ENCODE measurements at regions not wholly inside any gene's neighbourhood (a gene's known extent, or its start where the extent isn't known, plus 50 kb on each side); places are given as distances from the start of the nearest gene placed in this dataset.
A peak's percentile ranks its signal among the peaks of the same experiment; 100 is the strongest.
"Not testable (repeated sequence)": the region's sequence is repeated elsewhere in the genome, so short reads cannot be mapped to it uniquely, and the experiment has no call there.

DNA sequence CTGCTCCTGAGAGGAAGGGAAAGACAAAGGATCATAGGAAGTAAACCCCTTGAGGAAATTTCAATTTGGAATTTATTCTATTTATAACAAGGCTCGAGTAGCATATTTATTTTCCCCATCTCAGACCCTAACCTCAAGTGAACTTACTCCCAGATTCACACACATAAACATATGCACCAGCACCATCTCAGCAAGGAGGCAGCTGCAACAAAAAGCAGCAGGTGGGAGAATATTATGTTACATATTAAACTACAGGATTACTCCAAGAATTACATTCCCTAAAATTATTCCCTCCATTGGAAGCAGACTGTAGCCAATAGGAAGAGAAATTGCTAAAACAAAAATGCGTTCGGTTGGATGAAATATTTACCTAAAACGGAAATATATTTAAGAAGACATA, 108.4 kb upstream of the PRSS3 start:
- DNase-seq: no peak
- in situ Hi-C loops (cut with HindIII; ENCODE audit: low pct_ligation_motif_present, low pct_unique_long_range_greater_than_20kb, low sequenced_read_pairs): no loop called here

DNA sequence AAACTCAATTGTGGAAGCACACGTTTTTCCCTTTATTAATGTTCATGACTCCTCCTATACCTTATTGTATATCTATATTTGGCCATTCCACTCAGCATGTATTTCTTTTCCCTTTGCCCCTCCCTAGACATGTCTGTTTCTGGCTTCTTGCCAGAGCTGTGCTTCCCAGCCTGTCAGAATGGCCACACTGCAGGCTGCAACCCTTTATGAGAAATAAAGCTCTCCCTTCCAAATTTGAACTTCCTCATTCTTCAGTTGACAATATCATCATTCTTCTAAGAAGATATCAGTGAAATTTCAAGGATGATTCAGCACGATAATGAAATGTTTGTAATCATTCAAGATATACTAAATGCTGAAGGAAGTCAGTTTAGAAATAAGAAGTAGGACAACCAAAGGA, 107.6 kb upstream of the PRSS3 start:
- in situ Hi-C loops (cut with HindIII; ENCODE audit: low pct_ligation_motif_present, low pct_unique_long_range_greater_than_20kb, low sequenced_read_pairs): no loop called here
- DNase-seq: no peak

DNA sequence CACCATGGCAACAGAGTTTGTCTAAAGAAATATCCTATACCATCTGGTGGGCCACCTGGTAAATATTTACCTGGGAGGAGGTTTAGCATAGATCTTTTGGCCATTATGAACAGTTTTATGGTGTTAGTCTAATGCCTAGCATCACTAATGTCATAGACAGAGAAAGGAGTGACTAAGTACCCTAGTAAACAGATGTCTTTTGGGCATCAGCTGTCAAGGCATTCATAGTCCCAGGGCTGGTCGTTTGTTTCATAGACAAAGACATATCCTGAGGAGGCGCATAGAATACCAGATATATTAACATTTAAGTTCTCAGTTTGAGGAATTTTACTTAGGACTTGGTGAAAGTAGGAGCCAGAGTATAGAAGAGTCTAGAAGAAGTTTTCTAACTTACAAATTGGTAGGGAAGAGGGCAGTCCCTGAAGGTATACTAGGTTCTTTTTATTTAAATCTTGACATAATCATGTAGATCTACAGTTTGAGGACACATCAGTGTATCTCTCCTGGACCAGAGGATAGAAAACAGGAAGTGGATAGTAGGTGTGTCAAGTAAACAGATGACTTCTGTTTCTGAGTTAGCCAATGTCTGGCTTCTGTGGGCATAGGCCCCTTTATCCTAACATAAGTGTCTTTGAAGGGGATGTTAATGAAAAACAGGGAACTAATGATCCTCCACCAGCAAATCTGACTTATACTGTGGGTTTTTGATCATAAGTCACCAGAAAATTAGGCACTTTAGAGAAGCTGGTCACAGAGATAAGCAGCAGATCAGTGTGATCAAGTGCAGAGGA, 105.0 kb upstream of the PRSS3 start:
- no peak for DNase-seq
- in situ Hi-C loops (cut with HindIII; ENCODE audit: low pct_ligation_motif_present, low pct_unique_long_range_greater_than_20kb, low sequenced_read_pairs): no loop called here

DNA sequence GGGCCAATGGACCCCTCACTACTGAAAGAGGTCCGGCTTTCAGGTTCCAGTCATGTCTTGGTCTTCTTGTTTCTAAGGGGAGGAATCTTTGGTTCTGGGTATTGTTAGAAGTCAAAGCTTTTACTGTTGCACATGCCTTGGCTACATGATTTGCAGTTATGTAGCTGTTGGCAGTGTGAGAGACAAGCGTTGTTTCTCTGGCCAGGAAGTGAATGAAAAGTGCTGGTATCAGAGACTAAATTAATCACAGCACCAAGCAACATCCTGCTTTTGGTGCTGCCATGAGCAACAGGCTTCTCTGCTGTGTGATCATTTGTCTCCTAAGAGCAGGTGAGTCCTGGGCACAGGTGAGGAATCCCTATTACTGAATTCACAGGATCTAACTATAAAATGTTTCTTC, 100.1 kb upstream of the PRSS3 start:
- DNase-seq: no peak
- in situ Hi-C loops (cut with HindIII; ENCODE audit: low pct_ligation_motif_present, low pct_unique_long_range_greater_than_20kb, low sequenced_read_pairs): no loop called here

DNA sequence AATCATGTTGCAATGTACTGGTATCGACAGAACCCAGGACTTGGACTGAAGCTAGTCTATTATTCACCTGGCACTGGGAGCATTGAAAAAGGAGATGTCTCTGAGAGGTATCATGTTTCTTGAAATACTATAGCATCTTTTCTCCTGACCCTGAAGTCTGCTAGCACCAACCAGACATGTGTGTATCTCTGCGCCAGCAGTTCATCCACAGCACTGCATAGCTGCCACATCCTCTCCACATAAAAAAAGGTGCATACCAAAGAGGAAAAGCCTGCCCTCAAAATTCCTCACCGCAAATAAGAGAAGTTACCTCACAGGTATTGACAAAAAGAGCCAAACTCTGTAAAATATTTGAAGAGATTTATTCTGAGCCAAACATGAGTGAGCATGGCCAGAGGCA, 99.5 kb upstream of the PRSS3 start:
- in situ Hi-C loops (cut with HindIII; ENCODE audit: low pct_ligation_motif_present, low pct_unique_long_range_greater_than_20kb, low sequenced_read_pairs): no loop called here

DNA sequence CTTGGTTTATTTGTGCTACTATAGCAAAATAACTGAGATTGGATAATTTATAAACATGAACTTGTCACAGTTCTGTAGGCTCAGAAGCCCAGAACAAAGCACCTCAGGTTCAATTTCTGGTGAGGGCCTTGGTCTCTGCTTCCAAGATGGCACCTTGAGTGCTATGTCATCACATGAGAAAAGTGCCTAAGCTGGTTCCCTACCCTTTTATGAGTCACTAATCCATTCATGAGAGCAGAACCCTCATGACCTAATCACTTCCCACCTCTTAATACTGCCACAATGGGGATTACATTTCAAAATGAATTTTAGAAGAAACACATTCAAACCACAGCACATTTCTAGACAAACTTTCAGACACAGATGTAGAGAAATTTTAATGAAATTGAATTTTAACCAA, 98.2 kb upstream of the PRSS3 start:
- no peak for DNase-seq

More for the DNA sequence above, 99.5 kb upstream of the PRSS3 start:
- no peak for DNase-seq

DNA sequence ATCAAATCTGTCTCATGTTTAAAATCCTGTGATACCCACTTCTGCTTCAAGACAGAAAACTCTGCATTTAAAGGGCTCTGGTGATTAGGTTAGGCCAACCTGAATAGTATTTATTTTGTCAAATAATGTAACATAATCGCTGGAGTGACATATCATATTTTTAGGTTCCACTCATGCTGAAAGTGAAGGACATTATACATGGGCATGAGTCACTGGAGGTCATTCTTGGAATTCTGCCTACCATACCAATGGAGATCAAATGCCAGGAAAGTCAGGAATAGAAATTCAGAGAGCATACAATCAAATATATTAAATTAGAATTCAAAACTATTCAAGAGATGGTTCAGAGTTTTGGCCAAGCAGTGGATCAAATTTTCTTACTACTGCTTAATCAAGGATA, 97.1 kb upstream of the PRSS3 start:
- no peak for DNase-seq
- in situ Hi-C loops (cut with HindIII; ENCODE audit: low pct_ligation_motif_present, low pct_unique_long_range_greater_than_20kb, low sequenced_read_pairs): no loop called here

More for the DNA sequence above, 98.2 kb upstream of the PRSS3 start:
- in situ Hi-C loops (cut with HindIII; ENCODE audit: low pct_ligation_motif_present, low pct_unique_long_range_greater_than_20kb, low sequenced_read_pairs): no loop called here

DNA sequence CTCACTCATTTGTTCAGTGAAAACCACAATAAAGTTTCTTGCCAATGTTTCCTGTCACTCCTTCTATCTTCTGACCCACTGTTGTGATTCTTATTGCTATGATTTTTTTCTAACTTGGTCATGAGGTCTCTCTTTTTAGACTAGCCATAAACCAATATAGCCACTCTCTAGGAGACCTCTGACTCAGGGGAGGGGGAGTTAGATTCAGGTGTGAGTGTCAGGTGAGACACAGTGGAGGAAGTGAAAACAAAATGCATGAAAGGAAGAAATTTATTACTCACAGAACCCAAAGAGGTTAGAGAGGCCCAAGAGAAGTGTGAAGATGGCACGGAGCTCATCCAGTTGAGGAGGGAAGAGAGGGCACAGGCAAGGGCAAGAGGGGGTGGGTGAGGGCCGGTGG, 94.4 kb upstream of the PRSS3 start:
- in situ Hi-C loops (cut with HindIII; ENCODE audit: low pct_ligation_motif_present, low pct_unique_long_range_greater_than_20kb, low sequenced_read_pairs): not testable (repeated sequence)

DNA sequence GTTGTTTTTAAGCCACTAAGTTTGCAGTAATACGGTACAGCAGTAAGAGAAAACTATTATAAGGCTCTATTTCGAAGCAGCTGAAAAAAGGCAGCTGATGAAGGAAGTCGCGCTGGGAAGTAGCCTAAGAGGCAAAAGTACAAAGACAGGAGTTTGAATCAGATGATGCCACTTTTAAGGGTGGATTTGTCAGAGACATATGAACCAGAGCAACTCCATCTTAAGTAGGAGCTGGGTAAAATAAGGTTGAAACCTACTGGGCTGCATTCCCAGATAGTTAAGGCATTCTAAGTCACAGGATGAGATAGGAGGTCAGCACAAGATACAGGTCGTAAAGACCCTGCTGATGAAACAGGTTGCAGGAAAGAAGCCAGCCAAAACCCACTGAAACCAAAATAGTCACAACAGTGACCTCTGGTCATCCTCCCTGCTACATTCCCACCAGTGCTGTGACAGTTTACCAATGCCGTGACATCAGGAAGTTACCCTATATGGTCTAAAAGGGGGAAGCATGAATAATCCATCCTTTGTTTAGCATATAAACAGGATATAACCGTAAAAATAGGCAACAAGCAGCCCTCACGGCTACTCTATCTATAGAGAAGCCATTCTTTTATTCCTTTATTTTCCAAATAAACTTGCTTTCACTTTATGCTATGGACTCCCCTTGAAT, 91.8 kb upstream of the PRSS3 start:
- in situ Hi-C loops (cut with HindIII; ENCODE audit: low pct_ligation_motif_present, low pct_unique_long_range_greater_than_20kb, low sequenced_read_pairs): no loop called here
- no peak for DNase-seq

More for the DNA sequence above, 94.4 kb upstream of the PRSS3 start:
- DNase-seq: not testable (repeated sequence)

DNA sequence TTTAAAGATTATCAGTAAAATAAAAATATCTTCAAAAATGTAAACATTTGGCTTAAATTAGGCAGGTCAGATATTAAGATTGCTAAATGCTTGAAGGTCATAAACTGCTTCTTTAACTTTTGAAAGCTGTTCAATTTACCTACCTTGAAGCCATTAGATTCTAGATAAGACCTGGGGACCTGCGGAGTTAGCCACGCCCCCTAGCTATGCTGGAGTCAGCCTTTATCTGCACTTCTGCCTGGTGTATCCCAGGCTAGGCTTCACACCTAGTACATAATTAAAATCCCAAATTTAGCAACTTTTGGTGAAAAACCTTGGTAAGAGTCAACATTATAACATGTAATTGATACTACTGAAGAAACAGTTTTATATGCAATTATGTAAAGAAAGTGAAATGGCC, 89.9 kb upstream of the PRSS3 start:
- in situ Hi-C loops (cut with HindIII; ENCODE audit: low pct_ligation_motif_present, low pct_unique_long_range_greater_than_20kb, low sequenced_read_pairs); DNase-seq: not testable (repeated sequence)

DNA sequence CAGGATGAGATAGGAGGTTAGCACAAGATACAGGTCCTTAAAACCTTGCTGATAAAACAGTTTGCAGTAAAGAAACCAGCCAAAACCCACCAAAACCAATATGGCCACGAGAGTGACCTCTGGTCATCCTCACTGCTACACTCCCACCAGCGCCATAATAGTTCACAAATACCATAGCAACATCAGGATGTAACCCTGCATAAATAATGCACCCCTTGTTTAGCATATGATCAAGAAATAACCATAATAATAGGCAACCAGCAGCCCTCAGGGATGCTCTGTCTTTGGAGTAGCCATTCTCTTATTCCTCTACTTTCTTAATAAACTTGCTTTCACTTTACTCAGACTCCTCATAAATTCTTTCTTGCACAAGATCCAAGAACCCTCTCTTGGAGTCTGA, 86.9 kb upstream of the PRSS3 start:
- in situ Hi-C loops (cut with HindIII; ENCODE audit: low pct_ligation_motif_present, low pct_unique_long_range_greater_than_20kb, low sequenced_read_pairs): no loop called here

DNA sequence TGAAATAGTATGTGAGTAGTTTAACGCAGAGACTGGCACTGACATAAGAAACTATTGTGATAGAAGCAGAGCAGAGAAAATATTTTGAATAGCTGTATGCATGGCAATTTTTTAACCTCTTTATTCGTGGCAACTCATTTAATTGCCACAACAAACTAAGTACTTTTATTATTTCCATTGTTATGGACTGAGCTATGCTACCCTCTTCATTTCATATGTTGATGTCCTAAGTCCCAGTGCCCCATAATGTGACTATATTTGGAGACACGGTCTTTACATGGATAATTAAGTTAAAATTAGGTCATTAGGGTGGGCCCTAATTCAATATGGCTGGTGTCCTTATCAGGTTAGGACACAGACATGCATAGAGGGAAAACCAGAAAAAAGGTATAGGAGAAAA, 86.1 kb upstream of the PRSS3 start:
- no peak for DNase-seq
- in situ Hi-C loops (cut with HindIII; ENCODE audit: low pct_ligation_motif_present, low pct_unique_long_range_greater_than_20kb, low sequenced_read_pairs): no loop called here

More for the DNA sequence above, 86.9 kb upstream of the PRSS3 start:
- DNase-seq: no peak

DNA sequence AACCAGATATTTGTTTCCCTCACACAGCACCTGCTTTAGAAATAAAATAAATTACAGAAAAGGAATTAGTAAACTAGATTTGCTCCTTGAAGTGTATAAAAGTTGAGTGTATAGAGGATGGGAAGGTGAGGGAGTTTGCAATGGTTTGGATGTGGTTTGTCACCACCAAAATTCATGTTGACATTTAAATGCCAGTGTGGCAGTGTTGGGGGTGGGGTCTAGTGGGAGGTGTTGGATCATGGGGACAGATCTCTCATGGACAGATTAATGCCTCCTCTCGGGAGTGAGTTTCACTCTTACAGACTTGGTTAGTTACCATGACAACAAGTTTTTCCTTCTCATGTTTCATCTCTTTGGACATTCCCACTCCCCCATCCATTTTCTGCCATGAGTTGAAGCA, 83.9 kb upstream of the PRSS3 start:
- DNase-seq; in situ Hi-C loops (cut with HindIII; ENCODE audit: low pct_ligation_motif_present, low pct_unique_long_range_greater_than_20kb, low sequenced_read_pairs): not testable (repeated sequence)

DNA sequence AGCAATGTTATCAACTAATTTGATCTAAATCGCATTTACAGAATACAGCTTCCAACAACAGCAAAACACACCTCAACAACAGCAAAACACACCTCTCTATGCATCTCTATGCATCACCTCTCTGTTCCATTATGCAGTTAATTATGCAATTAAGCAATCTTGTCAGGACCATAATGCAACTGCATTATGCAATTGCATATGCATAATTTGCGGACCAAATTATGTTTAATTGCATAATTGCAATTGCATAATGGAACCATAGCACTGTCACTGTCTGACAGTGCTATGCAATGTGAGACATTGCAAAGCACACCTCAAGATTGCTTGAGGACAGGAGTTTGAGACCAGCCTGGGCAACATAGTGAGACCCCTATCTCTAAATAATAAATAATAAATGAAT, 80.4 kb upstream of the PRSS3 start:
- no peak for DNase-seq
- in situ Hi-C loops (cut with HindIII; ENCODE audit: low pct_ligation_motif_present, low pct_unique_long_range_greater_than_20kb, low sequenced_read_pairs): no loop called here

DNA sequence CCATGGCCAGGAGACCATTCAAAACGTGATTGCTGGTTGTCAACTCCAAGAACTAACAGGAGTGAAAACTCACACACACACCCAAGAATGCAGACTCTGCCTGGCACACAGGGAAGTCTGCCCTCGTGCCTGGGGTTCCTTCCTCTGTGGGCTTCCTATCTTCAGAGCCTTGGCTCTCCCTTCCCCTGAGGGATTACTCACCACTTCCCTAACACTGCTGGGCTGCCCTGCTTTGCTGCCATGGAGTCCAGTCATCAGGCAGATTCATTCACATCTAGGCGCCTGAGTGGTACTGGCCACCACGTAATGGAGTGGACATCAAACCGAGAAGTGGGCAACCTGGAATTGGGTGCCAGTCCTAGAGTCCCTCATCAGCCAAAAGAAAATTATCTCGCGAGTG, 76.4 kb upstream of the PRSS3 start:
- in situ Hi-C loops (cut with HindIII; ENCODE audit: low pct_ligation_motif_present, low pct_unique_long_range_greater_than_20kb, low sequenced_read_pairs): no loop called here
- no peak for DNase-seq

DNA sequence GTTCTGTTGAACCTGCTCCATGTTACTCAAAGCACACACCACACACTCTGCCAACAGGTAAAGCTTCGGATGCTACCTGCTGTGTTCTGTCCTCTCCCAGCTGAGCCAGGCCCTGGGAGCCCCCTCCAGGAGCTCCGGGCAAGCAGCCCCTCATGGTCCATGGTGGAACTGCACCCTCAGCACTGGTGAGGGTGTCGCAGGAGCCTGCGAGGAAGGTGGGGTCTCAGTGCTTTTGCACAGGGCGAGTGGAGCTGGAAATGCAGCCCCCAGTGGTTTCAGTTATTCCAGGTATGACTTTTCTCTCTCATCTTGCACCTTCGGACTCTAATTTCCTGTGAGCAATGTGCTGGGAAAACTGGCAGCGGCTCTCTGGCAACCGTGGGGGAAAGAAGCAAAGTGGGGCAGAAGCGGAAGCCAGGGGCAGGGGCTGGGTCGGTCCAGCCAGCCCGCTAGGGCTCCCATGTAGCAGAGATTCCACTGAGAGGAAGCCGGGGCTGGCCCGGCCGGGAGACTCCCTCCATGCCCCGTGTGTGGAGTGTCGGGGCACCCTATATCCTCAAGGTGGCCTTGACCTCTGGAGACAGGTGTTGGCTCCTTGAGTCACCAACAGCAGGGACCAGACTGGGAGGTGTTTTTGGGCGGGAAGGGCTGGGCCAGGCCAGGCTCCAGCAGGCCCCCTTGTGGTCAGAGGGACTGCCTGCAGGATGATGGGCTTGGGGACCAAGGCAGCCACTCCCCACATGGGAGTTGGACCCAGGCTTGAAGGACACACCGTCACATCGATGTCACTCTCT, 75.6 kb upstream of the PRSS3 start:
- peak; percentile 24 for DNase-seq
- in situ Hi-C loops (cut with HindIII; ENCODE audit: low pct_ligation_motif_present, low pct_unique_long_range_greater_than_20kb, low sequenced_read_pairs): no loop called here

DNA sequence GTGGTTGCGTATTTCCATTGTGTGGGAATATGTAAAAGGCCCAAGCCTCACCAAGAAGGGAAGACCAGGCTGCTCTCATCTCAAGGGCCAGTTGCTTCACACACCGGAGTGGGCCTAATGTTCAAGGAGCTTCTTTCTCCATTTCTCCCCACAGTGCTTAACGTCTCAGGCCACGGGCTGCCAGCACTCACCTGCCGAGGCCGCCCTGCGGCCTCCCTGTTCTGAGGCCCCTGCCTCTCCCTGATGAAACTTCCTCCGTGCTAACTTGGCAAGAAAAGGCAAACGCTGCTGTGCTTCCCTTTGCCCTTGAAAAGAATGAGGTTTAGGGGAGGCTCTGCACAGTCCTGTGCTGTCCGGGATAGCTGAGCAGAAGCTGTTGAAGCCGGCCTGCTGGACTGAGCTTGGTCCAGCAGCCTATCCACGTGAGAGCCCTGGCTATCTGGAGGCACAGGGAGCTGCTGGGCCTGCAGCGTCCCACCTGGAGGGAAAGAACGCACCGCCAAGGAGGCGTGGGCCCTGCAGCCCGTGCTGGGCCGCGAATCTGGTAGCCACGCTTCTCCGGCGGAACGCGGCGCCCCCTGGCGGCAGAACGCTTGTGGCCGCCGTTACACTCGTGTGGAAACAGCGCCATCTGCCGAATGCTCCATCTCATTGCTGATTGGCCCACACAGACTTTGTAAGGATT, 73.5 kb upstream of the PRSS3 start:
- in situ Hi-C loops (cut with HindIII; ENCODE audit: low pct_ligation_motif_present, low pct_unique_long_range_greater_than_20kb, low sequenced_read_pairs): no loop called here
- peak; percentile 69 for DNase-seq

DNA sequence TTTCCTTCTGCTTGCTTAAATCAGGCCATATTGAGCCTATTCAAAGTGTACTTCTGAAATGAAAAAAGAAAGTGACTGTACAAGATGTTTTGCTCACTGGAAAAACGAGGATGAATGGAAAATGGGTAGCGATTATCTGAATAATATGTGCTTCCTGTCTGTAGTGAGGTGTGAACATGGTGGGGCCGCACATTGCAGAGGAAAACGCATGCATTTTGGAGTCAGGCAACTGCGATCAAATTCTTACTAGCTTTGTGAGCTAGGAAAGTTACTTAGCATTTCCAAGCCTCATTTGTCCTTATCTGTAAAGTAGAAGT, 73.0 kb upstream of the PRSS3 start:
- no peak for DNase-seq
- in situ Hi-C loops (cut with HindIII; ENCODE audit: low pct_ligation_motif_present, low pct_unique_long_range_greater_than_20kb, low sequenced_read_pairs): no loop called here

DNA sequence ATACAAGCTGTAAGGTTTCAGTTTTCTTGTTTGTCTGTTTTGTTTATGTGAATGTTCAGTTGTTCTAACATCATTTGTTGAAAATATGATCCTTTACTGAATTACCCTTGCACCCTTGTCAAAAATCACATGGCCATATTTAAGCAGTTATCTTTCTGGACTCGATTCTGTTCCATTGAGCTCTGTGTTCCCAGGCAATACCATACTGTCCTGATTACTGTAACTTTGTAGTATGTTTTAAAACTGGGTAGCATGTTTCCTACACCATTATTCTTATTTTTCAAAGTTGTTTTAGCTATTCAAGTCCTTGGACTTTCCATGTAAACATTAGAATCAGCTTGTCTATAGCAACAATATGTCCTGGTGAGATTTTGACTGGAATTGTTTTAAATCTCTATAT, 66.7 kb upstream of the PRSS3 start:
- in situ Hi-C loops (cut with HindIII; ENCODE audit: low pct_ligation_motif_present, low pct_unique_long_range_greater_than_20kb, low sequenced_read_pairs): no loop called here
- no peak for DNase-seq

Measured in ACHN (cell line).